ENCODE measurements at regions not wholly inside any gene's neighbourhood (a gene's known extent, or its start where the extent isn't known, plus 50 kb on each side); places are given as distances from the start of the nearest gene placed in this dataset.

DNA sequence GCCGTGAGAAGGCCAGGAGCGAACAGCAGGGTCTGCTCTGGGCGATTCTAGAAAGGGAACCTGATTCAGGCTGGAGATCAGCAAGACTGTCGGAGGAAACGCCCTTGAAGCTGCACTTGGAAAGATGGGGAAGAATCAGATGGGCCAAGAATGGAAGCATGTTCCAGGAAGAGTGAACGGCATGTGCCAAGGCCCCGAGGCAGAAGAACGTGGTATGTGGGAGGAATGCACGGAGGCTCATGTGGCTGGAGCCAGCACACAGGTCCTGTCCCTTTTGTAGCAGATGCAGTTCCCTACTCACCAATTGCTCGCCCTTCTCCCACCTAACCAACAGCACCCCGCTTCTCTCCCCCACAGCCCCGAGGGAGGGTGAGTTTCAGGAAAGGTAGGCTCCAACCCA, 180.6 kb downstream of the TFAP2C start:
- H3K27ac ChIP-seq = no peak overlapping the region
- TF ChIP-seq, protein P1, sequence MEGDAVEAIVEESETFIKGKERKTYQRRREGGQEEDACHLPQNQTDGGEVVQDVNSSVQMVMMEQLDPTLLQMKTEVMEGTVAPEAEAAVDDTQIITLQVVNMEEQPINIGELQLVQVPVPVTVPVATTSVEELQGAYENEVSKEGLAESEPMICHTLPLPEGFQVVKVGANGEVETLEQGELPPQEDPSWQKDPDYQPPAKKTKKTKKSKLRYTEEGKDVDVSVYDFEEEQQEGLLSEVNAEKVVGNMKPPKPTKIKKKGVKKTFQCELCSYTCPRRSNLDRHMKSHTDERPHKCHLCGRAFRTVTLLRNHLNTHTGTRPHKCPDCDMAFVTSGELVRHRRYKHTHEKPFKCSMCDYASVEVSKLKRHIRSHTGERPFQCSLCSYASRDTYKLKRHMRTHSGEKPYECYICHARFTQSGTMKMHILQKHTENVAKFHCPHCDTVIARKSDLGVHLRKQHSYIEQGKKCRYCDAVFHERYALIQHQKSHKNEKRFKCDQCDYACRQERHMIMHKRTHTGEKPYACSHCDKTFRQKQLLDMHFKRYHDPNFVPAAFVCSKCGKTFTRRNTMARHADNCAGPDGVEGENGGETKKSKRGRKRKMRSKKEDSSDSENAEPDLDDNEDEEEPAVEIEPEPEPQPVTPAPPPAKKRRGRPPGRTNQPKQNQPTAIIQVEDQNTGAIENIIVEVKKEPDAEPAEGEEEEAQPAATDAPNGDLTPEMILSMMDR (IDR thresholded peaks at IDR 0.05) = no peak
- H3K4me3 ChIP-seq = no peak overlapping the region
- H3K9me3 ChIP-seq = no peaks in the 10 kb centered on the region
- no peaks in the 10 kb centered on the region for H3K27me3 ChIP-seq
- intact Hi-C loops (cut with DNase I) = no loop called here
- no peaks in the 10 kb centered on the region for H3K4me1 ChIP-seq
- no peaks in the 10 kb centered on the region for H3K36me3 ChIP-seq
- no peak for DNase-seq (ENCODE audit: low spot score in 2 of 2)

DNA sequence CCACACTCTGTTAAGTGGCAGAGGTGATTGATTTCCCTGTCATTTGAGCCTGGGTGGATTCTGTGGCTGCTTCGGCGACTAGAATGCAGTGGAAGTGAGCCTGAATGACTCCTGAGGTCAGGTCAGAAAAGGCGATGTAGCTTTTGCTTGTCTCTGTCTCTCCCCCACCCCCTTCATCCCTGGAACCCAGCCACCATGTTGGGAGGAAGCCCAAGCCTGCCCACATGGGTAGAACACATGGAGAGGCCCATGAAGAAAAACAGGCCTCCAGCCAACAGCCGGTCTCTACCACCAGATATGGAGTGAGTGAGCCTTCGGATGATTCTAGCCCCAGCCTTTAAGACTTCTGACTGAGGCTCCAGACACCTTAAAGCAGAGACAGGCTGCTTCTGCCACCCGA, 181.0 kb downstream of the TFAP2C start:
- Histone ChIP-seq H3K27ac (no peak overlapping the region), H3K4me3 (no peak overlapping the region), H3K9me3 (no peaks in the 10 kb centered on the region), H3K4me1 (no peaks in the 10 kb centered on the region), H3K27me3 (no peaks in the 10 kb centered on the region), H3K36me3 (no peaks in the 10 kb centered on the region)
- DNase-seq (ENCODE audit: low spot score in 2 of 2) = no peak
- TF ChIP-seq, protein P1 (IDR thresholded peaks at IDR 0.05) = no peak
- intact Hi-C loops (cut with DNase I) = no loop called here

- no peaks in the 10 kb centered on the region for H3K4me1 ChIP-seq
- no peaks in the 10 kb centered on the region for H3K27me3 ChIP-seq
- TF ChIP-seq, protein P1 (IDR thresholded peaks at IDR 0.05) = no peak
- no peak overlapping the region for H3K4me3 ChIP-seq
- no peak overlapping the region for H3K27ac ChIP-seq
- no peaks in the 10 kb centered on the region for H3K9me3 ChIP-seq
- no peaks in the 10 kb centered on the region for H3K36me3 ChIP-seq
- intact Hi-C loops (cut with DNase I) = no loop called here
- no peak for DNase-seq (ENCODE audit: low spot score in 2 of 2)
Measured at GRCh38 chr20:56815796-56816195, 186.7 kb downstream of the TFAP2C start.

GRCh38 chr20:56816349-56816748, 187.2 kb downstream of the TFAP2C start:
- Histone ChIP-seq H3K9me3 (no peaks in the 10 kb centered on the region), H3K36me3 (no peaks in the 10 kb centered on the region), H3K4me3 (no peak overlapping the region), H3K27ac (no peak overlapping the region), H3K27me3 (no peaks in the 10 kb centered on the region), H3K4me1 (no peaks in the 10 kb centered on the region)
- no peak for DNase-seq (ENCODE audit: low spot score in 2 of 2)
- intact Hi-C loops (cut with DNase I) = no loop called here
- TF ChIP-seq, protein P1 (IDR thresholded peaks at IDR 0.05) = no peak

DNA sequence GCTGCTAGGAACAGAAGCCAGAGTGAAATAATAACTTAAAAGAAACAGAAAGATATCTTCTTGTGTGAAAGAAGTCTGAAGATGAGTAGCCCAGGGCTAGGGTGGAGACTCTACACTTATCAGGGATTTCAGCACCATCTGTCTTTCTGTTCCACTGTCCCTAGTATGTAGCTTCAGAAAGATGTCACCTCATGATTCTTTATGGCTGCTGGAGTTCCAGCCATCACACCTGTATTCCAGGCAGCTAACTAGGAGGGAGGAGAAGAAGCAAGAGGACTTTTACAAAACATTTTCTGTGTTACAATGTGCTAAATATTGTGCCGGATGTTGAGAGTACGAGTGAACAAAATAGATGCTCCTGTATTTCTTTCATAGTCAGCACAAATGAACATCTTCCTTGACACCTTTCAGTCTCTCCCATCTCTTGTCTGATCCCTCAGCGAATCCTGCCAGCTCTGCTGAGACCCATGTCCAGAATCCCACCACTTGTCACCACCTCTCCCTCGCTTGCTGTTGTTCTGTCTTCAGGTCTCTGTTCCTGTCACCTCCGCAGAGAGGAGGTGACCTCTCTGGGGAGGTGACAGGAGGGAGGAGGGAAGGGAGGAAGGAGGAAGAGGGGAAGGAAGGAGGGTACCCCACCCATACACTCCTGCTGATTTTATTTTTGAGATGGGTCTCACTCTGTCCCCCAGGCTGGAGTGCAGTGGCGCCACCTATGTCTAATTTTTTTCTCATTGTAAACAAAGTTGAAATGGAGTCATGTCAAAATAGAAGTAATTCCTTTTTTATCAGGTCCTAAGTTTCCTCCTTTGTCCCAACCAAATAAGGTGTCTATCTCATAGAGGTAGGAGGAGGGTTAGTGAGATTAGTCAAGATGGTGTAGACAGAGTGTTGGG, 188.9 kb downstream of the TFAP2C start:
- intact Hi-C loops (cut with DNase I) = no loop called here

More for the DNA sequence above, 188.9 kb downstream of the TFAP2C start:
- Histone ChIP-seq H3K4me1 (no peaks in the 10 kb centered on the region), H3K36me3 (no peaks in the 10 kb centered on the region), H3K27me3 (no peaks in the 10 kb centered on the region), H3K27ac (no peak overlapping the region), H3K4me3 (no peak overlapping the region), H3K9me3 (no peaks in the 10 kb centered on the region)
- no peak for DNase-seq (ENCODE audit: low spot score in 2 of 2)
- TF ChIP-seq, protein P1 (IDR thresholded peaks at IDR 0.05) = no peak

Measured in ascending aorta (tissue), 2 donors.